DMS114 treated with DMSO at 0.1 percent for 48 hours (cell line): ENCODE measurements at regions not wholly inside any gene's neighbourhood (a gene's known extent, or its start where the extent isn't known, plus 50 kb on each side); places are given as distances from the start of the nearest gene placed in this dataset.

Experiments
- DNase-seq: peaks from one replicate; lab custom pipeline; 2025; ENCODE audit not compliant: unreplicated experiment; lab: John Stamatoyannopoulos, UW

GRCh38 chr4:35151816-35152572 lies 1092.3 kb downstream of the ARAP2 start:
- no peak for DNase-seq

- no peak for DNase-seq
Observed at GRCh38 chr4:35163168-35163567, 1081.1 kb downstream of the ARAP2 start.

GRCh38 chr4:35164063-35164462 lies 1080.3 kb downstream of the ARAP2 start:
- no peak for DNase-seq

- no peak for DNase-seq
Observed at GRCh38 chr4:35166466-35166865, 1077.8 kb downstream of the ARAP2 start.

GRCh38 chr4:35167385-35167784 lies 1076.9 kb downstream of the ARAP2 start:
- DNase-seq: no peak

GRCh38 chr4:35175487-35175886 lies 1068.8 kb downstream of the ARAP2 start:
- no peak for DNase-seq

GRCh38 chr4:35175894-35176293 lies 1068.4 kb downstream of the ARAP2 start:
- no peak for DNase-seq

GRCh38 chr4:35182451-35182850 lies 1061.9 kb downstream of the ARAP2 start:
- no peak for DNase-seq

GRCh38 chr4:35189988-35190613 lies 1054.2 kb downstream of the ARAP2 start:
- DNase-seq: no peak

- no peak for DNase-seq
Observed at GRCh38 chr4:35201403-35201802, 1042.9 kb downstream of the ARAP2 start.

- no peak for DNase-seq
Observed at GRCh38 chr4:35216636-35217035, 1027.7 kb downstream of the ARAP2 start.

GRCh38 chr4:35217331-35217730 lies 1027.0 kb downstream of the ARAP2 start:
- DNase-seq: no peak

GRCh38 chr4:35228313-35228712 lies 1016.0 kb downstream of the ARAP2 start:
- DNase-seq: no peak

- DNase-seq: no peak
Observed at GRCh38 chr4:35229021-35229420, 1015.3 kb downstream of the ARAP2 start.

GRCh38 chr4:35237924-35238323 lies 1006.4 kb downstream of the ARAP2 start:
- no peak for DNase-seq

GRCh38 chr4:35238793-35239192 lies 1005.5 kb downstream of the ARAP2 start:
- no peak for DNase-seq

GRCh38 chr4:35246493-35246892 lies 997.8 kb downstream of the ARAP2 start:
- DNase-seq: no peak

- no peak for DNase-seq
Observed at GRCh38 chr4:35247047-35247446, 997.3 kb downstream of the ARAP2 start.

GRCh38 chr4:35250331-35250730 lies 994.0 kb downstream of the ARAP2 start:
- DNase-seq: no peak

GRCh38 chr4:35250761-35251160 lies 993.6 kb downstream of the ARAP2 start:
- DNase-seq: no peak

- DNase-seq: no peak
Observed at GRCh38 chr4:35252071-35252470, 992.2 kb downstream of the ARAP2 start.

GRCh38 chr4:35252866-35253265 lies 991.4 kb downstream of the ARAP2 start:
- DNase-seq: no peak

GRCh38 chr4:35253331-35253730 lies 991.0 kb downstream of the ARAP2 start:
- DNase-seq: no peak
